Naive thymus-derived CD4-positive, alpha-beta T cell (primary cell): ENCODE measurements at regions not wholly inside any gene's neighbourhood (a gene's known extent, or its start where the extent isn't known, plus 50 kb on each side); places are given as distances from the start of the nearest gene placed in this dataset.

Experiments used
- ATAC-seq: fragments of 150-1000 bp; cut with Tn5 transposase; 2 replicates; pipeline ENCODE4 v1.10.0; 2021; ENCODE audit warnings: mild to moderate bottlenecking, moderate library complexity
- CTCF ChIA-PET: fragments of 350-600 bp; sonication (Branson Sonifier 250); formaldehyde crosslinking; loops from one replicate; lab custom pipeline; 2021; ENCODE audit warnings: antibody characterized with exemption; lab: Charles Lee
- POLR2A ChIA-PET: fragments of 350-600 bp; sonication (Branson Sonifier 250); formaldehyde crosslinking; loops from one replicate; lab custom pipeline; 2021; ENCODE audit warnings: antibody characterized with exemption, inconsistent platforms; lab: Charles Lee
- DNase-seq, 9 donors: peaks; one replicate each; pipeline versions ENCODE4 v3.0.0 to v3.0.0-alpha.2; 2020 to 2022; ENCODE audit warnings: mixed read lengths in 1 of 9
- H3K27ac ChIP-seq: one replicate; pipeline ENCODE4 v1.7.0; 2013; ENCODE audit warnings: mild to moderate bottlenecking, low read depth, low read length, moderate library complexity
- H3K27me3 ChIP-seq, 2 donors: one replicate each; pipeline ENCODE4 v1.7.0; 2013; ENCODE audit warnings: low read length in 2 of 2, mild to moderate bottlenecking in 2 of 2, moderate library complexity in 2 of 2; ENCODE audit not compliant: control insufficient read depth in 2 of 2, insufficient read depth in 2 of 2
- H3K36me3 ChIP-seq, 3 experiments: 1 replicate in 2 of 3; 2 replicates in 1 of 3; pipeline ENCODE4 v1.7.0; 2013; ENCODE audit warnings: low read length in 3 of 3, mild to moderate bottlenecking in 3 of 3, moderate library complexity in 1 of 3; ENCODE audit not compliant: insufficient read depth in 3 of 3, control insufficient read depth in 2 of 3
- H3K4me1 ChIP-seq, 2 donors: one replicate each; pipeline ENCODE4 v1.7.0; 2013; ENCODE audit warnings: low read length in 2 of 2, mild to moderate bottlenecking in 2 of 2, moderate library complexity in 1 of 2; ENCODE audit not compliant: control insufficient read depth in 2 of 2, insufficient read depth in 2 of 2
- H3K4me3 ChIP-seq: 2 replicates; pipeline ENCODE4 v1.7.0; 2013; ENCODE audit warnings: mild to moderate bottlenecking, low read length
- H3K9me3 ChIP-seq, 3 experiments: 1 replicate in 2 of 3; 2 replicates in 1 of 3; pipeline ENCODE4 v1.7.0; 2013; ENCODE audit warnings: low read length in 3 of 3; ENCODE audit not compliant: control insufficient read depth in 2 of 3
- H3K27ac Mint-ChIP-seq, 9 donors: one replicate each; pipeline ENCODE4 v1.8.0; 2020 to 2022; ENCODE audit warnings: mixed read lengths in 9 of 9, mild to moderate bottlenecking in 8 of 9, moderate library complexity in 5 of 9, inconsistent platforms in 2 of 9
- H3K27me3 Mint-ChIP-seq, 5 donors: one replicate each; pipeline ENCODE4 v1.8.0; 2021 to 2022; ENCODE audit warnings: mixed read lengths in 5 of 5, mild to moderate bottlenecking in 1 of 5
- H3K36me3 Mint-ChIP-seq, 5 donors: one replicate each; pipeline ENCODE4 v1.8.0; 2020 to 2022; ENCODE audit warnings: mixed read lengths in 5 of 5, mild to moderate bottlenecking in 3 of 5, inconsistent platforms in 1 of 5
- H3K4me1 Mint-ChIP-seq, 7 donors: one replicate each; pipeline ENCODE4 v1.8.0; 2020 to 2022; ENCODE audit warnings: mixed read lengths in 7 of 7, mild to moderate bottlenecking in 3 of 7, inconsistent platforms in 1 of 7
- H3K4me3 Mint-ChIP-seq, 10 donors: one replicate each; pipeline ENCODE4 v1.8.0; 2020 to 2022; ENCODE audit warnings: mild to moderate bottlenecking in 10 of 10, mixed read lengths in 10 of 10, moderate library complexity in 6 of 10, inconsistent platforms in 2 of 10
- H3K9me3 Mint-ChIP-seq, 11 donors: one replicate each; pipeline ENCODE4 v1.8.0; 2020 to 2022; ENCODE audit warnings: mixed read lengths in 11 of 11, mild to moderate bottlenecking in 4 of 11, inconsistent platforms in 1 of 11, moderate library complexity in 1 of 11
- intact Hi-C, 2 donors: fragments of 100-400 bp; cut with micrococcal nuclease; formaldehyde crosslinking; loops; one replicate each; pipeline ENCODE4 v1.15.1; 2023

GRCh38 chr1:55712148-55712547 lies 497.0 kb upstream of the USP24 start:
- ATAC-seq (no peak), DNase-seq (no peak)
- no peaks in the 10 kb centered on the region for H3K36me3 Mint-ChIP-seq
- CTCF ChIA-PET, result no interaction called here
- H3K4me1 ChIP-seq, result no peaks in the 10 kb centered on the region
- H3K4me1 Mint-ChIP-seq, result no peaks in the 10 kb centered on the region
- no peaks in the 10 kb centered on the region for H3K27me3 ChIP-seq
- H3K9me3 ChIP-seq, result no peaks in the 10 kb centered on the region
- no peak overlapping the region for H3K4me3 ChIP-seq
- no peak overlapping the region for H3K27ac ChIP-seq
- POLR2A ChIA-PET, result no interaction called here
- intact Hi-C loops, result no loop called here
- no peak overlapping the region for H3K4me3 Mint-ChIP-seq
- peaks cover 0 to 24% (median 8%) of the 10 kb centered on the region in 5 donors for H3K27me3 Mint-ChIP-seq
- no peaks in the 10 kb centered on the region for H3K36me3 ChIP-seq
- no peak overlapping the region for H3K27ac Mint-ChIP-seq
- peaks cover 0 to 7% (median 1%) of the 10 kb centered on the region in 11 donors for H3K9me3 Mint-ChIP-seq

GRCh38 chr1:55708781-55709180 lies 493.6 kb upstream of the USP24 start:
- Mint-ChIP-seq H3K9me3 (peaks cover 0 to 7% (median 0%) of the 10 kb centered on the region in 11 donors), H3K36me3 (no peaks in the 10 kb centered on the region), H3K4me3 (no peak overlapping the region), H3K4me1 (no peaks in the 10 kb centered on the region), H3K27ac (no peak overlapping the region), H3K27me3 (peaks cover 0 to 19% (median 0%) of the 10 kb centered on the region in 5 donors)
- CTCF ChIA-PET, result no interaction called here
- intact Hi-C loops, result loop anchor here in 1 of 2 donors (10.0 kb wide), 1 partner anchor 876 kb away; no protein-coding TSS in a partner anchor
- no peaks in the 10 kb centered on the region for H3K36me3 ChIP-seq
- no peaks in the 10 kb centered on the region for H3K4me1 ChIP-seq
- H3K27ac ChIP-seq, result no peak overlapping the region
- H3K4me3 ChIP-seq, result no peak overlapping the region
- H3K9me3 ChIP-seq, result no peaks in the 10 kb centered on the region
- POLR2A ChIA-PET, result no interaction called here
- no peaks in the 10 kb centered on the region for H3K27me3 ChIP-seq
- DNase-seq (no peak), ATAC-seq (no peak)

GRCh38 chr1:55707846-55708245 lies 492.7 kb upstream of the USP24 start:
- CTCF ChIA-PET, result no interaction called here
- DNase-seq, result no peak

GRCh38 chr1:55707196-55707595 lies 492.0 kb upstream of the USP24 start:
- H3K4me1 ChIP-seq, result no peaks in the 10 kb centered on the region
- ChIA-PET POLR2A (no interaction called here), CTCF (no interaction called here)
- intact Hi-C loops, result loop anchor here in 1 of 2 donors (10.0 kb wide), 1 partner anchor 878 kb away; no protein-coding TSS in a partner anchor
- no peaks in the 10 kb centered on the region for H3K9me3 ChIP-seq
- H3K4me3 ChIP-seq, result no peak overlapping the region
- H3K27me3 Mint-ChIP-seq, result peaks cover 0 to 28% (median 6%) of the 10 kb centered on the region in 5 donors
- peaks cover 0 to 5% (median 0%) of the 10 kb centered on the region in 11 donors for H3K9me3 Mint-ChIP-seq
- no peaks in the 10 kb centered on the region for H3K27me3 ChIP-seq
- H3K4me3 Mint-ChIP-seq, result no peak overlapping the region
- H3K27ac ChIP-seq, result no peak overlapping the region
- DNase-seq, result no peak
- no peaks in the 10 kb centered on the region for H3K4me1 Mint-ChIP-seq
- H3K36me3 Mint-ChIP-seq, result no peaks in the 10 kb centered on the region
- no peak overlapping the region for H3K27ac Mint-ChIP-seq
- no peaks in the 10 kb centered on the region for H3K36me3 ChIP-seq
- no peak for ATAC-seq

More at GRCh38 chr1:55707846-55708245, 492.7 kb upstream of the USP24 start:
- Mint-ChIP-seq H3K9me3 (peaks cover 0 to 5% (median 0%) of the 10 kb centered on the region in 11 donors), H3K4me1 (no peaks in the 10 kb centered on the region), H3K27ac (no peak overlapping the region), H3K27me3 (peaks cover 0 to 26% (median 5%) of the 10 kb centered on the region in 5 donors), H3K36me3 (no peaks in the 10 kb centered on the region), H3K4me3 (no peak overlapping the region)
- no peaks in the 10 kb centered on the region for H3K4me1 ChIP-seq
- no peaks in the 10 kb centered on the region for H3K9me3 ChIP-seq
- no peak overlapping the region for H3K4me3 ChIP-seq
- H3K27ac ChIP-seq, result no peak overlapping the region
- ATAC-seq, result no peak
- H3K27me3 ChIP-seq, result no peaks in the 10 kb centered on the region
- POLR2A ChIA-PET, result no interaction called here
- no peaks in the 10 kb centered on the region for H3K36me3 ChIP-seq
- intact Hi-C loops, result loop anchor here in 1 of 2 donors (10.0 kb wide), 1 partner anchor 877 kb away; no protein-coding TSS in a partner anchor

GRCh38 chr1:55706397-55706796 lies 491.2 kb upstream of the USP24 start:
- H3K36me3 ChIP-seq, result no peaks in the 10 kb centered on the region
- H3K9me3 ChIP-seq, result no peaks in the 10 kb centered on the region
- H3K27ac ChIP-seq, result no peak overlapping the region
- peaks cover 0 to 28% (median 11%) of the 10 kb centered on the region in 5 donors for H3K27me3 Mint-ChIP-seq
- ATAC-seq, result no peak
- H3K9me3 Mint-ChIP-seq, result peaks cover 0 to 5% (median 0%) of the 10 kb centered on the region in 11 donors
- CTCF ChIA-PET, result no interaction called here
- POLR2A ChIA-PET, result no interaction called here
- H3K27me3 ChIP-seq, result no peaks in the 10 kb centered on the region
- no peak for DNase-seq
- no peak overlapping the region for H3K4me3 Mint-ChIP-seq
- H3K4me1 ChIP-seq, result no peaks in the 10 kb centered on the region
- intact Hi-C loops, result loop anchor here in 1 of 2 donors (10.0 kb wide), 1 partner anchor 878 kb away; no protein-coding TSS in a partner anchor
- no peaks in the 10 kb centered on the region for H3K36me3 Mint-ChIP-seq
- no peaks in the 10 kb centered on the region for H3K4me1 Mint-ChIP-seq
- no peak overlapping the region for H3K4me3 ChIP-seq
- H3K27ac Mint-ChIP-seq, result no peak overlapping the region

DNA sequence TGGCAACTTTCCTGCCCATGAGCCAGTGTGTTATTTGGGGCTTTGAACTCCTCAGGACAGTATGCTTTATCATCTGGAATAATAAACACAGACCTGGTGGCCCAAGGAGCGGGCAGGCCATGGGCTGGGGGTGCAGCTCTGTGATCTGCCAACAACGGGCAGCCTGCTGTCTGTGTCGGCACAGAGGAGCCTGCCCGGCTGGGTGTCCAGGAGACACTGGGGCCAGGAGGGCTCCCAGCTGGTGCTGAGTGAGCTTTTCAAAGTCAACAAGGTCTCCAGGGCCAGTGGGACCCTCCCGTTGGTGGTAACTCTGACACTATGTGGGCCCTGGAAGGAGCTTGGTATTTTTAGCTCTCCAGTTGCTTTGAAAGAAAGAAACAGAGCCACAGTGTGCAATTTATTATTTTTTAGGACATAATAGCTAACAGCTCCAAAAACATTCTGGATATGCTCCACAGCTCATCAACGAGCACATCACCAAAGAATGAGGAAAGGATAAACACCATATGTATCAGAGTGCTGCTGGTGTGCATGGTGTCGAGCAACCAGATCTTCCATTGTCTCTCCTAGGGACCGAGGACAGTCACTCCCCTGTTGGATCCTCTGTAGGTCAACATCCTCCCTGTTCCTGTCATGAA lies 488.7 kb upstream of the USP24 start:
- Mint-ChIP-seq H3K4me3 (no peak overlapping the region), H3K4me1 (no peaks in the 10 kb centered on the region), H3K36me3 (no peaks in the 10 kb centered on the region), H3K27me3 (peaks cover 0 to 34% (median 12%) of the 10 kb centered on the region in 5 donors), H3K27ac (no peak overlapping the region), H3K9me3 (peaks cover 0 to 3% (median 0%) of the 10 kb centered on the region in 11 donors)
- ATAC-seq (no peak), DNase-seq (no peak)
- no peaks in the 10 kb centered on the region for H3K27me3 ChIP-seq
- no peak overlapping the region for H3K4me3 ChIP-seq
- intact Hi-C loops, result loop anchor here in 1 of 2 donors (10.0 kb wide), 1 partner anchor 881 kb away; no protein-coding TSS in a partner anchor
- no peaks in the 10 kb centered on the region for H3K36me3 ChIP-seq
- no peaks in the 10 kb centered on the region for H3K4me1 ChIP-seq
- POLR2A ChIA-PET, result no interaction called here
- no peaks in the 10 kb centered on the region for H3K9me3 ChIP-seq
- CTCF ChIA-PET, result interaction anchor here (0.7 kb wide), 1 partner anchor 94 kb away, joined by 3 read pairs; no protein-coding TSS in a partner anchor
- no peak overlapping the region for H3K27ac ChIP-seq
